ENCODE measurements at regions not wholly inside any gene's neighbourhood (a gene's known extent, or its start where the extent isn't known, plus 50 kb on each side); places are given as distances from the start of the nearest gene placed in this dataset.

DNA sequence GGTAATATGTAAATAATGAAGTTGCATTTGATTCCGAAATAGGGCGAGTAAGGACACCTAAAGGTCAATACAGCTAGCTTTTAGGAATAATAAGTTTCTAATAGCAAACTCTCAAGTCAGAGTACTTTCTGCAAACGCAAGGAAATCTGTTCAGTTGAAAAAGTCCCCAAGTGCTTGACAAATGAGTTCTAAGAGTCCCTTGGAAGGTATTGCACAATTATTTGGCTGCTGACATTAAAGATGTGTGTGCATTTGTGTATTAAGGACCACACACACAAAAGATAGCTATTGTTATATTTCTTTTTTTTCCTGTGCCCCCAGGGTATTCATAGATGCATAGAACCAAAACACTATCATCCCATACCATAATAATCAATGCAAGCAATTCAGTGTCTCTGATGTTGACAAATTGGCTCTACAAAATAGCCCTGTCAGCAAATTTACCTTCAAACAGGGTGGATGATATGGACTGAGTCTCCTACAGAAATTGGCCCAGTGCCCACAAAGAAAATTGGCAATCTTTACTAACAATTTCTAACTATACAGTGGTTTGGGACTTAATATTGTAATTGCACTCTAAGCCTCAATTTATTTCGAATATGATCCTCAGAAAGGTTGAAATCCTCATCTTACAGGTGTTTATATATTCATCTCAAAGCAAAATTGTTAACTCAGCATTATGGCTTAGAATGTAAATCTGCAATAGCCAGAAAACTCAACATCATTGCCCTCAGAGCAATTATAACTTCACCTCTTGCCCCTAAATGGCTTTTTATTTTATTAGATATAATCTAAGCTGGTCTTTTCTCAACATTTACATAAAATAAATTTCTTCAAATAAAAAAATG lies 827.2 kb downstream of the MAT2B start:
- TF ChIP-seq, protein P1, sequence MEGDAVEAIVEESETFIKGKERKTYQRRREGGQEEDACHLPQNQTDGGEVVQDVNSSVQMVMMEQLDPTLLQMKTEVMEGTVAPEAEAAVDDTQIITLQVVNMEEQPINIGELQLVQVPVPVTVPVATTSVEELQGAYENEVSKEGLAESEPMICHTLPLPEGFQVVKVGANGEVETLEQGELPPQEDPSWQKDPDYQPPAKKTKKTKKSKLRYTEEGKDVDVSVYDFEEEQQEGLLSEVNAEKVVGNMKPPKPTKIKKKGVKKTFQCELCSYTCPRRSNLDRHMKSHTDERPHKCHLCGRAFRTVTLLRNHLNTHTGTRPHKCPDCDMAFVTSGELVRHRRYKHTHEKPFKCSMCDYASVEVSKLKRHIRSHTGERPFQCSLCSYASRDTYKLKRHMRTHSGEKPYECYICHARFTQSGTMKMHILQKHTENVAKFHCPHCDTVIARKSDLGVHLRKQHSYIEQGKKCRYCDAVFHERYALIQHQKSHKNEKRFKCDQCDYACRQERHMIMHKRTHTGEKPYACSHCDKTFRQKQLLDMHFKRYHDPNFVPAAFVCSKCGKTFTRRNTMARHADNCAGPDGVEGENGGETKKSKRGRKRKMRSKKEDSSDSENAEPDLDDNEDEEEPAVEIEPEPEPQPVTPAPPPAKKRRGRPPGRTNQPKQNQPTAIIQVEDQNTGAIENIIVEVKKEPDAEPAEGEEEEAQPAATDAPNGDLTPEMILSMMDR (IDR thresholded peaks at IDR 0.05; ENCODE audit: extremely low read depth, missing control alignments) = no peak
- no peak for DNase-seq (ENCODE audit: low spot score)

- DNase-seq (ENCODE audit: low spot score) = no peak
- TF ChIP-seq, protein P1 (IDR thresholded peaks at IDR 0.05; ENCODE audit: extremely low read depth, missing control alignments) = no peak
Observed at GRCh38 chr5:164335837-164336236, 830.4 kb downstream of the MAT2B start.

GRCh38 chr5:164336276-164336675 lies 830.9 kb downstream of the MAT2B start:
- no peak for DNase-seq (ENCODE audit: low spot score)
- TF ChIP-seq, protein P1 (IDR thresholded peaks at IDR 0.05; ENCODE audit: extremely low read depth, missing control alignments) = no peak

- TF ChIP-seq, protein P1 (IDR thresholded peaks at IDR 0.05; ENCODE audit: extremely low read depth, missing control alignments) = no peak
- no peak for DNase-seq (ENCODE audit: low spot score)
Observed at GRCh38 chr5:164336906-164337305, 831.5 kb downstream of the MAT2B start.

GRCh38 chr5:164341056-164341619 lies 835.7 kb downstream of the MAT2B start:
- no peak for DNase-seq (ENCODE audit: low spot score)
- TF ChIP-seq, protein P1 (IDR thresholded peaks at IDR 0.05; ENCODE audit: extremely low read depth, missing control alignments) = no peak

DNA sequence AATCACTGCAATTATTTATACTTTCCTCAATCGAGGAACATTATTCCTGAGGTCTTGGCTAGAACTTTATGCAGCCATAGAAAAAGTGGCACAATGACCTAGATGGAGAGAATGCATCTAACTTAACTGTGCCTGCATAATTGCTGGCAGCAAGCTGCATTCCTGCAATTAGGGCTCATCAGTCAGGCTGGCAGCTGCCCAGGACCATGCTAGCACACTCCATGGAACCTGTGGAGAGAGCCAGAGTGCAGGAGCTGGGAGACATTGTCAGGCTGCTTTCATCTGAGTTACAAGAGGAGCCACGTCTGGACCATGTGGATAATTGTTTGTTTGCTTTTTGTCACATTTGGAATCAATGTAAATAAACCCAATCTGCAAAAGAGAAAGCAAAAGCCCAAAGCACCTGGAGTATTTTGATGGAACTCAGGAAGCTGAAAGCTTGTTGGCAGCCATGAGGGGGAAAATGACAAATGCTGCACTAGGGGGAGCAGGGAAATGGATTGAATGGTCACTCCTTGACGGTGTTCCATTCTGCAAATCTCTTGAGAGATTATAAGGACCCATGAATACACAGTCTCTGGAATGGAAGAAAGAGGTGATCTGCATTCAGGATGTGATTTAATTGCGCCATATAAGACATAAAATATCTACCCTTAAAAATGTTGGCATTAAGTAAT lies 839.9 kb downstream of the MAT2B start:
- TF ChIP-seq, protein P1 (IDR thresholded peaks at IDR 0.05; ENCODE audit: extremely low read depth, missing control alignments) = no peak

GRCh38 chr5:164345853-164346252 lies 840.4 kb downstream of the MAT2B start:
- TF ChIP-seq, protein P1 (IDR thresholded peaks at IDR 0.05; ENCODE audit: extremely low read depth, missing control alignments) = no peak
- no peak for DNase-seq (ENCODE audit: low spot score)

More for the DNA sequence above, 839.9 kb downstream of the MAT2B start:
- no peak for DNase-seq (ENCODE audit: low spot score)
